CD4-positive, alpha-beta memory T cell (primary cell): ENCODE measurements at regions not wholly inside any gene's neighbourhood (a gene's known extent, or its start where the extent isn't known, plus 50 kb on each side); places are given as distances from the start of the nearest gene placed in this dataset.

Experiments
- CTCF ChIA-PET: fragments of 350-600 bp; sonication (Branson Sonifier 250); formaldehyde crosslinking; loops from one replicate; lab custom pipeline; 2021; ENCODE audit warnings: inconsistent platforms; ENCODE audit not compliant: partially characterized antibody; lab: Charles Lee
- POLR2A ChIA-PET: fragments of 350-600 bp; sonication (Branson Sonifier 250); formaldehyde crosslinking; loops from one replicate; lab custom pipeline; 2021; ENCODE audit not compliant: partially characterized antibody; lab: Charles Lee
- DNase-seq, 5 donors: peaks; one replicate each; pipeline versions ENCODE4 v3.0.0 to v3.0.0-alpha.2; 2020 to 2022; ENCODE audit warnings: mixed read lengths in 1 of 5
- H3K27ac ChIP-seq: one replicate; pipeline ENCODE4 v1.7.0; 2013; ENCODE audit warnings: low read depth, low read length
- H3K27me3 ChIP-seq: 2 replicates; pipeline ENCODE4 v1.7.0; 2013; ENCODE audit warnings: mild to moderate bottlenecking, low read length, moderate library complexity; ENCODE audit not compliant: insufficient read depth
- H3K36me3 ChIP-seq: 2 replicates; pipeline ENCODE4 v1.7.0; 2013; ENCODE audit warnings: mild to moderate bottlenecking, low read length, moderate library complexity; ENCODE audit not compliant: insufficient read depth
- H3K4me1 ChIP-seq: 2 replicates; pipeline ENCODE4 v1.7.0; 2013; ENCODE audit warnings: mild to moderate bottlenecking, low read length, moderate library complexity; ENCODE audit not compliant: insufficient read depth
- H3K4me3 ChIP-seq, 2 donors: one replicate each; pipeline ENCODE4 v1.7.0; 2013; ENCODE audit warnings: low read length in 2 of 2, mild to moderate bottlenecking in 1 of 2
- H3K9me3 ChIP-seq, 2 donors: one replicate each; pipeline ENCODE4 v1.7.0; 2013; ENCODE audit warnings: low read length in 2 of 2, control low read depth in 1 of 2; ENCODE audit not compliant: control insufficient read depth in 1 of 2
- H3K27ac Mint-ChIP-seq, 7 donors: one replicate each; pipeline ENCODE4 v1.8.0; 2020 to 2021; ENCODE audit warnings: mixed read lengths in 7 of 7, mild to moderate bottlenecking in 6 of 7, inconsistent platforms in 3 of 7, moderate library complexity in 3 of 7
- H3K27me3 Mint-ChIP-seq, 2 donors: one replicate each; pipeline ENCODE4 v1.8.0; 2020 to 2021; ENCODE audit warnings: mixed read lengths in 2 of 2
- H3K36me3 Mint-ChIP-seq, 2 donors: one replicate each; pipeline ENCODE4 v1.8.0; 2020 to 2021; ENCODE audit warnings: mixed read lengths in 2 of 2, inconsistent platforms in 1 of 2, mild to moderate bottlenecking in 1 of 2
- H3K4me1 Mint-ChIP-seq, 4 donors: one replicate each; pipeline ENCODE4 v1.8.0; 2020 to 2021; ENCODE audit warnings: mixed read lengths in 4 of 4, mild to moderate bottlenecking in 1 of 4
- H3K4me3 Mint-ChIP-seq, 8 donors: one replicate each; pipeline ENCODE4 v1.8.0; 2020 to 2021; ENCODE audit warnings: mixed read lengths in 8 of 8, mild to moderate bottlenecking in 7 of 8, moderate library complexity in 6 of 8, inconsistent platforms in 3 of 8
- H3K9me3 Mint-ChIP-seq, 8 donors: one replicate each; pipeline ENCODE4 v1.8.0; 2020 to 2021; ENCODE audit warnings: mixed read lengths in 8 of 8, mild to moderate bottlenecking in 5 of 8, inconsistent platforms in 3 of 8, moderate library complexity in 1 of 8
- intact Hi-C: fragments of 100-400 bp; cut with micrococcal nuclease; formaldehyde crosslinking; loops from one replicate; pipeline ENCODE4 v1.15.1; 2023

DNA sequence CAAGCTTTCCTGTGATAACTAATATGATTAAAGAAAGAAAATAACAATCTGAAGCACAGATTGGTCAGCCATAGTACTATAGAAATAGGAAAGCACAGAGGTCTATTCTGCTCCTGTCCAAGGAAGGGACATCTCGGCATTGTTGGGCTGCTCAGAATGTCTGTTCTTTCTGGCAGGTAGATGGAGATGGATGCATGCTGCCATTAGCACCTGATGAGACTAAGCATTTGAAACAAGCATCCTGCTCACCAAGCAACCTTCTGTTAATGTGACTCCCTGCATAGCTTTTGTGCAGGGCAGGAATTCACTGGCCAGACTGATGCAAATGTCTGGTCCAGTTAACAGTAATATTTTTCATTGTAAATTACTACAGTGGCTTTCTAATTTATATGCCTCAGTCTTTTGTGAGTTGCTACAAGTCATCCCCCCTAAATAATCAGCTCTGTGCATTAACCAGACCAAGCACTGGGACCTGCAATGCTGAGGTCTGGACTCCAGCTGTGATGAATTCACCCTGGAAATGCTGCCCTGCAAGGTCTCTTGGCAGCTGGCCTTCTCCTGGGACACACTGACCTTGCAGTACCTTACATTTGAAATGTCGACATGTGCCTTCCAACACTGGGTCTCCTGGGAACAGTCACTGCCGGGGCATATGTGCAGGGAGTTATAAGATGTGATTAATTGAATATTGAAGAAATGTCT lies 1123.7 kb downstream of the IGSF11 start:
- H3K4me3 ChIP-seq, result no peak overlapping the region
- no peaks in the 10 kb centered on the region for H3K9me3 ChIP-seq
- H3K36me3 Mint-ChIP-seq, result no peaks in the 10 kb centered on the region
- H3K4me1 Mint-ChIP-seq, result no peaks in the 10 kb centered on the region
- no peak for DNase-seq
- no peak overlapping the region for H3K4me3 Mint-ChIP-seq
- H3K36me3 ChIP-seq, result no peaks in the 10 kb centered on the region
- no peaks in the 10 kb centered on the region for H3K27me3 ChIP-seq
- ChIA-PET CTCF (no interaction called here), POLR2A (no interaction called here)
- H3K27me3 Mint-ChIP-seq, result no peaks in the 10 kb centered on the region
- intact Hi-C loops, result no loop called here
- H3K27ac ChIP-seq, result no peak overlapping the region
- H3K9me3 Mint-ChIP-seq, result peaks cover 0 to 4% (median 0%) of the 10 kb centered on the region in 8 donors
- H3K27ac Mint-ChIP-seq, result no peak overlapping the region
- H3K4me1 ChIP-seq, result no peaks in the 10 kb centered on the region

DNA sequence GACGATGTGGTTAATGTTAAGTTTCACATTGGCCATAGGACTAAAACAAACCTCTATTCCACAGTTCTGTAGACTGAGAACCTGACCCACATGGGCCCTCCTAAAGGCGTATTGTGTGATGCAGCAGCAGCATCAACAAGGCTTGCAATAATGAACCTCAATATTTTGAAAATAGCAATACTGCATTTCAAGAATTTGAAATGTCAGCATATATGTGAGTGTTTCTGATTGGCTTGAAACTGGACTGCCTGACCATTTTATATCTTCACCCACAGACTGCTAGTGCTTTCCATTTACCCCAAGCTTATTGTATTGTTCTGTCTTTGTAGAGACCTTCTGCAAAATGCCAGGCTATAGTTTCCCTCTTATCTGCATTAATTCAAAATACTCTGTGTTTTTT lies 1122.3 kb downstream of the IGSF11 start:
- intact Hi-C loops, result no loop called here
- H3K36me3 ChIP-seq, result no peaks in the 10 kb centered on the region
- H3K4me1 ChIP-seq, result no peaks in the 10 kb centered on the region
- Mint-ChIP-seq H3K36me3 (no peaks in the 10 kb centered on the region), H3K27me3 (no peaks in the 10 kb centered on the region), H3K4me3 (no peak overlapping the region), H3K27ac (no peak overlapping the region), H3K4me1 (no peaks in the 10 kb centered on the region), H3K9me3 (peaks cover 0 to 4% (median 0%) of the 10 kb centered on the region in 8 donors)
- DNase-seq, result no peak
- H3K4me3 ChIP-seq, result no peak overlapping the region
- H3K9me3 ChIP-seq, result no peaks in the 10 kb centered on the region
- CTCF ChIA-PET, result no interaction called here
- H3K27me3 ChIP-seq, result no peaks in the 10 kb centered on the region
- no peak overlapping the region for H3K27ac ChIP-seq
- POLR2A ChIA-PET, result no interaction called here

- peaks cover 0 to 4% (median 0%) of the 10 kb centered on the region in 8 donors for H3K9me3 Mint-ChIP-seq
- H3K36me3 Mint-ChIP-seq, result no peaks in the 10 kb centered on the region
- H3K27ac Mint-ChIP-seq, result no peak overlapping the region
These were observed 1120.0 kb downstream of the IGSF11 start for GRCh38 chr3:117914540-117915100.

DNA sequence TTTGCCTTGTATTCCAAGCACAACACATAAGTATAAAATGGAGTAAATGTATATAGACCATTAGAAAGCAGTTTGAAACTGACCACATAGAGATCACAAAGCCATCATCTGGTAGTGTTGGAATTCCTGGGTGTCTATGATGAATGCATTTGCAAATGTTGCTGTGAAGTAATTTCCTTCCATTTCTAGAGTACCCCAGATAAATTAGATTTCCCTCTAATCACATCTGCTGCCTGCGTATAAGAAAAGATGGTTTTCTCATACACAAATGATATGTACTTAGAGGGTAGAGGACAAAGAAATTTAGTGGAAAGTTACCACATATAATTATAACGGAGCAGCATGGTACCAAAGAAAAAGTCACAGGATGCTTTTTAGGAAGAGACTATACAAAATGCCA lies 1117.8 kb downstream of the IGSF11 start:
- POLR2A ChIA-PET, result no interaction called here
- CTCF ChIA-PET, result no interaction called here
- no peak for DNase-seq
- H3K4me3 ChIP-seq, result no peak overlapping the region
- Mint-ChIP-seq H3K4me1 (no peaks in the 10 kb centered on the region), H3K27ac (no peak overlapping the region), H3K36me3 (no peaks in the 10 kb centered on the region), H3K4me3 (no peak overlapping the region), H3K27me3 (no peaks in the 10 kb centered on the region), H3K9me3 (peaks cover 0 to 3% (median 0%) of the 10 kb centered on the region in 8 donors)
- no peaks in the 10 kb centered on the region for H3K4me1 ChIP-seq
- no peak overlapping the region for H3K27ac ChIP-seq
- H3K9me3 ChIP-seq, result no peaks in the 10 kb centered on the region
- H3K27me3 ChIP-seq, result no peaks in the 10 kb centered on the region
- no peaks in the 10 kb centered on the region for H3K36me3 ChIP-seq
- intact Hi-C loops, result no loop called here

More at GRCh38 chr3:117914540-117915100, 1120.0 kb downstream of the IGSF11 start:
- CTCF ChIA-PET, result no interaction called here
- Histone ChIP-seq H3K4me3 (no peak overlapping the region), H3K27ac (no peak overlapping the region), H3K4me1 (no peaks in the 10 kb centered on the region), H3K9me3 (no peaks in the 10 kb centered on the region), H3K27me3 (no peaks in the 10 kb centered on the region), H3K36me3 (no peaks in the 10 kb centered on the region)
- POLR2A ChIA-PET, result no interaction called here
- intact Hi-C loops, result no loop called here
- H3K27me3 Mint-ChIP-seq, result no peaks in the 10 kb centered on the region
- DNase-seq, result no peak
- no peaks in the 10 kb centered on the region for H3K4me1 Mint-ChIP-seq
- H3K4me3 Mint-ChIP-seq, result no peak overlapping the region

GRCh38 chr3:117919621-117920020 lies 1115.0 kb downstream of the IGSF11 start:
- no peaks in the 10 kb centered on the region for H3K36me3 ChIP-seq
- Mint-ChIP-seq H3K36me3 (no peaks in the 10 kb centered on the region), H3K4me3 (no peak overlapping the region), H3K27ac (no peak overlapping the region), H3K4me1 (no peaks in the 10 kb centered on the region), H3K27me3 (no peaks in the 10 kb centered on the region), H3K9me3 (peaks cover 0 to 7% (median 0%) of the 10 kb centered on the region in 8 donors)
- H3K9me3 ChIP-seq, result no peaks in the 10 kb centered on the region
- DNase-seq, result no peak
- no peaks in the 10 kb centered on the region for H3K4me1 ChIP-seq
- CTCF ChIA-PET, result no interaction called here
- H3K27me3 ChIP-seq, result no peaks in the 10 kb centered on the region
- POLR2A ChIA-PET, result no interaction called here
- H3K4me3 ChIP-seq, result no peak overlapping the region
- no peak overlapping the region for H3K27ac ChIP-seq
- intact Hi-C loops, result no loop called here

GRCh38 chr3:117920253-117920898 lies 1114.3 kb downstream of the IGSF11 start:
- POLR2A ChIA-PET, result no interaction called here

GRCh38 chr3:117921411-117921810 lies 1113.2 kb downstream of the IGSF11 start:
- Mint-ChIP-seq H3K27ac (no peak overlapping the region), H3K9me3 (peaks cover 0 to 10% (median 1%) of the 10 kb centered on the region in 8 donors), H3K4me3 (no peak overlapping the region), H3K27me3 (no peaks in the 10 kb centered on the region), H3K36me3 (no peaks in the 10 kb centered on the region), H3K4me1 (no peaks in the 10 kb centered on the region)
- Histone ChIP-seq H3K4me3 (no peak overlapping the region), H3K9me3 (no peaks in the 10 kb centered on the region), H3K27me3 (no peaks in the 10 kb centered on the region), H3K27ac (no peak overlapping the region), H3K4me1 (no peaks in the 10 kb centered on the region), H3K36me3 (no peaks in the 10 kb centered on the region)
- POLR2A ChIA-PET, result no interaction called here
- CTCF ChIA-PET, result no interaction called here
- no peak for DNase-seq
- intact Hi-C loops, result no loop called here

More at GRCh38 chr3:117920253-117920898, 1114.3 kb downstream of the IGSF11 start:
- no peaks in the 10 kb centered on the region for H3K27me3 ChIP-seq
- no peaks in the 10 kb centered on the region for H3K9me3 ChIP-seq
- intact Hi-C loops, result no loop called here
- H3K27ac Mint-ChIP-seq, result no peak overlapping the region
- no peak overlapping the region for H3K4me3 ChIP-seq
- H3K4me1 Mint-ChIP-seq, result no peaks in the 10 kb centered on the region
- H3K27me3 Mint-ChIP-seq, result no peaks in the 10 kb centered on the region
- H3K9me3 Mint-ChIP-seq, result peaks cover 0 to 6% (median 0%) of the 10 kb centered on the region in 8 donors
- H3K4me1 ChIP-seq, result no peaks in the 10 kb centered on the region
- no peaks in the 10 kb centered on the region for H3K36me3 ChIP-seq
- no peaks in the 10 kb centered on the region for H3K36me3 Mint-ChIP-seq
- CTCF ChIA-PET, result no interaction called here
- DNase-seq, result no peak
- H3K4me3 Mint-ChIP-seq, result no peak overlapping the region
- H3K27ac ChIP-seq, result no peak overlapping the region
